Lower lobe of right lung (tissue), 2 donors: ENCODE measurements at regions not wholly inside any gene's neighbourhood (a gene's known extent, or its start where the extent isn't known, plus 50 kb on each side); places are given as distances from the start of the nearest gene placed in this dataset.

ENCODE experiments used
- ATAC-seq, 2 donors: fragments of 200-7000 bp; cut with Tn5 transposase; one replicate each; pipeline ENCODE4 v1.9.1; 2020 to 2022; ENCODE audit warnings: mild to moderate bottlenecking in 2 of 2, moderate library complexity in 2 of 2
- DNase-seq: peaks from one replicate; pipeline ENCODE4 v3.0.0-alpha.2; 2020
- H3K27ac ChIP-seq: fragments of 200-600 bp; one replicate; pipeline ENCODE4 v1.8.0; 2022
- H3K27me3 ChIP-seq: fragments of 200-600 bp; one replicate; pipeline ENCODE4 v1.8.0; 2022; ENCODE audit warnings: low read depth
- H3K36me3 ChIP-seq: fragments of 200-600 bp; one replicate; pipeline ENCODE4 v1.8.0; 2022; ENCODE audit warnings: mild to moderate bottlenecking
- H3K4me1 ChIP-seq: fragments of 200-600 bp; one replicate; pipeline ENCODE4 v1.8.0; 2022
- H3K4me3 ChIP-seq: fragments of 200-600 bp; one replicate; pipeline ENCODE4 v1.8.0; 2022; ENCODE audit warnings: mild to moderate bottlenecking
- H3K9me3 ChIP-seq: fragments of 200-600 bp; one replicate; pipeline ENCODE4 v1.8.0; 2022
- intact Hi-C: fragments of 100-400 bp; cut with DNase I; formaldehyde crosslinking; loops from one replicate; pipeline ENCODE4 v1.11.0; 2022
- TF ChIP-seq, protein P1 (sequence below): fragments of 200-600 bp; IDR thresholded peaks from one replicate; pipeline ENCODE4 v1.8.0; 2022; ENCODE audit warnings: antibody characterized with exemption, mild to moderate bottlenecking
- donor health status: DM: no; HTN: yes; CAD: no; lungs with severe emphysema.

- Histone ChIP-seq H3K27me3 (no peaks in the 10 kb centered on the region), H3K4me3 (no peak overlapping the region), H3K4me1 (no peaks in the 10 kb centered on the region), H3K27ac (no peak overlapping the region), H3K36me3 (no peaks in the 10 kb centered on the region), H3K9me3 (no peaks in the 10 kb centered on the region)
- TF ChIP-seq, protein P1, sequence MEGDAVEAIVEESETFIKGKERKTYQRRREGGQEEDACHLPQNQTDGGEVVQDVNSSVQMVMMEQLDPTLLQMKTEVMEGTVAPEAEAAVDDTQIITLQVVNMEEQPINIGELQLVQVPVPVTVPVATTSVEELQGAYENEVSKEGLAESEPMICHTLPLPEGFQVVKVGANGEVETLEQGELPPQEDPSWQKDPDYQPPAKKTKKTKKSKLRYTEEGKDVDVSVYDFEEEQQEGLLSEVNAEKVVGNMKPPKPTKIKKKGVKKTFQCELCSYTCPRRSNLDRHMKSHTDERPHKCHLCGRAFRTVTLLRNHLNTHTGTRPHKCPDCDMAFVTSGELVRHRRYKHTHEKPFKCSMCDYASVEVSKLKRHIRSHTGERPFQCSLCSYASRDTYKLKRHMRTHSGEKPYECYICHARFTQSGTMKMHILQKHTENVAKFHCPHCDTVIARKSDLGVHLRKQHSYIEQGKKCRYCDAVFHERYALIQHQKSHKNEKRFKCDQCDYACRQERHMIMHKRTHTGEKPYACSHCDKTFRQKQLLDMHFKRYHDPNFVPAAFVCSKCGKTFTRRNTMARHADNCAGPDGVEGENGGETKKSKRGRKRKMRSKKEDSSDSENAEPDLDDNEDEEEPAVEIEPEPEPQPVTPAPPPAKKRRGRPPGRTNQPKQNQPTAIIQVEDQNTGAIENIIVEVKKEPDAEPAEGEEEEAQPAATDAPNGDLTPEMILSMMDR, result no peak
- DNase-seq (no peak), ATAC-seq (peak in 1 of 2 donors; percentile 16)
- intact Hi-C loops, result no loop called here
Measured at GRCh38 chr9:80382211-80382891, 810.6 kb downstream of the TLE4 start.

DNA sequence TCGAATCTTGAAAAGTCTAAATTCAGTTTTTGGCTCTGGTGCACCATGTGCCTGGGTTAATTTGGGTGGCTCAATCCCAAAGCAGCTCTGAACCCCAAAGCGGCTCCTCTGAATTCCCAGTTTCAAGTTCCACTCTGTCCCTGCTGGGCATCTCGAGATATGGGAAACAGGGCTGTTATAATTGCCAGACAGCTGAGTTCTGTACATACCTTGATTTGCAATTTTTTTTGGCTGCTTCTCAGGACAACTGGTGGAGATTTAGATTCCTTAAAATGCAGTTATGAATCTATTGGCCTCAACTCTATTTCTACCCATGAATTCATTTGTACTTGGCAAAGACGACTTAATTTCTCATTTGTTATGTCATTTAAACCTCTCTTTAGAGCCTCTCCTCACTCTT is 808.5 kb downstream of the TLE4 start:
- H3K4me3 ChIP-seq, result no peak overlapping the region
- H3K36me3 ChIP-seq, result no peaks in the 10 kb centered on the region
- no peak overlapping the region for H3K27ac ChIP-seq
- intact Hi-C loops, result no loop called here
- H3K27me3 ChIP-seq, result no peaks in the 10 kb centered on the region
- TF ChIP-seq, protein P1, result no peak
- no peaks in the 10 kb centered on the region for H3K4me1 ChIP-seq
- DNase-seq (no peak), ATAC-seq (no peak)
- no peaks in the 10 kb centered on the region for H3K9me3 ChIP-seq

DNA sequence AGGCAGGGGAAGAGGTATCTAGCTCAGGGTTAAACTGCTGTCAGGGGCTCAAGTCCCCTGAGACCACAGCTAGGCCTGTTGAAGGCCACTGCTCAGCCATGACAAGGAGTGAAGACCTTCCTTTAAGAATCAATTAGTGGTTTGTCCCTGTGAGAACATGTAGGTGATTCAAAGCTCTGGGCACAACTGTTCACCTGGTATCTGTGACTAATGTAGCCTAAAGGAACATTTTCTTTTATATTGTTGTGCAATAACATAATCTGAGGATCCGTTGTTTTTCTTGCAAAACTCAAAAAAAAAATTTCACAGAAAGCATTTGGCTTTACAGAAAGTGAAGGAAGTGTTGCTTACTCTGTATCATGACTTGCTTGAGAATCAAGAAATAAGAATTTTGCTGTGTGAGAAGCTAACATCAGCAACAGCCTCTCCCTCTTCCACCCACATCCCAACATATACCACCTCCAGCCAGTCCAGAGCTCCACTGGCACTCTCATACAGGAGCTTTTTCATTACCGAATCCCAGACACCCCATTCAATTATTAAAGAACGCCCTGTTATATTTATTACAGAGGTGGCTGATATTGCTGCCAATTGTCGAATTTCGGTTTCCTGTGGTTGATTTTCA is 807.0 kb downstream of the TLE4 start:
- TF ChIP-seq, protein P1, result no peak
- Histone ChIP-seq H3K27ac (no peak overlapping the region), H3K27me3 (no peaks in the 10 kb centered on the region), H3K4me3 (no peak overlapping the region), H3K9me3 (no peaks in the 10 kb centered on the region), H3K4me1 (no peaks in the 10 kb centered on the region), H3K36me3 (no peaks in the 10 kb centered on the region)
- intact Hi-C loops, result no loop called here
- no peak for DNase-seq
- no peak for ATAC-seq

GRCh38 chr9:80376180-80376579 is 804.4 kb downstream of the TLE4 start:
- no peaks in the 10 kb centered on the region for H3K27me3 ChIP-seq
- intact Hi-C loops, result no loop called here
- H3K27ac ChIP-seq, result no peak overlapping the region
- ATAC-seq (no peak), DNase-seq (no peak)
- no peak overlapping the region for H3K4me3 ChIP-seq
- H3K36me3 ChIP-seq, result no peaks in the 10 kb centered on the region
- no peaks in the 10 kb centered on the region for H3K4me1 ChIP-seq
- TF ChIP-seq, protein P1, result no peak
- H3K9me3 ChIP-seq, result no peaks in the 10 kb centered on the region

- Histone ChIP-seq H3K4me3 (no peak overlapping the region), H3K27me3 (no peaks in the 10 kb centered on the region), H3K36me3 (no peaks in the 10 kb centered on the region), H3K9me3 (no peaks in the 10 kb centered on the region), H3K27ac (no peak overlapping the region), H3K4me1 (no peaks in the 10 kb centered on the region)
- TF ChIP-seq, protein P1, result no peak
- intact Hi-C loops, result no loop called here
- DNase-seq (no peak), ATAC-seq (no peak)
Measured at GRCh38 chr9:80375477-80375876, 803.7 kb downstream of the TLE4 start.
